ENCODE measurements at regions not wholly inside any gene's neighbourhood (a gene's known extent, or its start where the extent isn't known, plus 50 kb on each side); places are given as distances from the start of the nearest gene placed in this dataset.

DNA sequence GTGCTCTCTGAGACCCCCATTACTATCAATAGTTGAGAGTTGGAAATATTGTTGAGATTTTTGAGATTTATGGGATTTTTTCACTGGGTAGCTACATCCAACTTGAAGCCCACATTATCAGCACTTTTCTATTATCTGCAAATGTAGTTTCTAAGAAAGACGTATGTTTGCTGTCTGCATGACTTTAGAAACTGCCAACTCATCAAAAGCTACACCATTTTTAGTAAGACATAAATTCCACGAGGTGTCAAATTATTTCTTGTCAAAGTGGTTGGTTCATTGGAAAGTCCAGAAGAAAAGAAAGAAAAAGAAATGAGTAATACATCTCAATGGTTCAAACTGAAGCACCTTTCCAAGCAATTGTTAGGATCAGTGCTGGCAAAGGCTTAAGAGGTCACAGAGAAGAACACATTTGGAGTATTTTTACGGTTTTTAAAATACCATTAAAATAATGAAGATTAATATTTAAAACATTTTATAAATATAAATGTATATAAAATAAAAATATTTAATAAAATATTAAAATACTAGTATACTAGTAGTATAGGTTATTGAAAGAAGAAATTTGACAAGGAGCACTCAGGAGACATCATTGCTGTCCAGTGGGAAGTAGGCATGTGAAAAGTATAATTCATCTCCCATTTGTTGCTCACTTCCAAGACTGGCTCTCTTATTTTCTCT lies 463.5 kb downstream of the TAFA4 start:
- DNase-seq (no peak), ATAC-seq (ENCODE audit: low read depth) (no peak)
- Mint-ChIP-seq H3K36me3 (ENCODE audit: low read depth) (no peaks in the 10 kb centered on the region), H3K27ac (no peak overlapping the region), H3K9me3 (peaks cover 4% of the 10 kb centered on the region), H3K4me1 (no peaks in the 10 kb centered on the region), H3K27me3 (no peaks in the 10 kb centered on the region), H3K4me3 (no peak overlapping the region)
- no peak for TF ChIP-seq CTCF (IDR thresholded peaks at IDR 0.05)
- ChIA-PET CTCF (no interaction called here), POLR2A (no interaction called here)
- intact Hi-C loops (cut with micrococcal nuclease), result no loop called here

DNA sequence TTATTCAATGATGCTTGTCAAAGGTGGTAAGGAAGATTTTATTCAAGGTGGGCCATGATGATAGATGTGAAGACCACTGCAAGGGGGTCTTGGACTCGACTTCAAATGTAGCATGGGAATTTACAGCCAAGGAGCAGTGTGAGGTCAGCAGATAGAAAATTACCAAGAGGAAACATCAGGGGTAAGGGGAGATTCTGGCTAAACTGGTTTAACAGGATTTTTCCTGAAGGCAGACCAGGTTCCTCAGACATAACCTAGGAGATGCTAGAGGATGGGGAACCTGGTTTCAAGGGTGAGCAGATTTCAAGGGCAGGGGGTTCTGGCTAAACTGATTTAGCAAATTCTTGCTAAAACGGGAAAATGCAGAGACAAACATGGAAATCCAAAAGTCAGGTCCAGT lies 464.9 kb downstream of the TAFA4 start:
- no peaks in the 10 kb centered on the region for H3K4me1 Mint-ChIP-seq
- intact Hi-C loops (cut with micrococcal nuclease), result no loop called here
- POLR2A ChIA-PET, result no interaction called here

GRCh38 chr3:68458581-68458980 lies 473.8 kb downstream of the TAFA4 start:
- Mint-ChIP-seq H3K9me3 (peaks cover 3% of the 10 kb centered on the region), H3K36me3 (ENCODE audit: low read depth) (no peaks in the 10 kb centered on the region), H3K27ac (no peak overlapping the region), H3K4me1 (no peaks in the 10 kb centered on the region), H3K27me3 (no peaks in the 10 kb centered on the region), H3K4me3 (no peak overlapping the region)
- ChIA-PET POLR2A (no interaction called here), CTCF (no interaction called here)
- no peak for ATAC-seq (ENCODE audit: low read depth)
- no peak for TF ChIP-seq CTCF (IDR thresholded peaks at IDR 0.05)
- intact Hi-C loops (cut with micrococcal nuclease), result no loop called here
- no peak for DNase-seq

More for the DNA sequence above, 464.9 kb downstream of the TAFA4 start:
- DNase-seq (no peak), ATAC-seq (ENCODE audit: low read depth) (no peak)
- Mint-ChIP-seq H3K36me3 (ENCODE audit: low read depth) (no peaks in the 10 kb centered on the region), H3K4me3 (no peak overlapping the region), H3K9me3 (peaks cover 2% of the 10 kb centered on the region), H3K27ac (no peak overlapping the region), H3K27me3 (no peaks in the 10 kb centered on the region)
- CTCF ChIA-PET, result no interaction called here
- no peak for TF ChIP-seq CTCF (IDR thresholded peaks at IDR 0.05)

- H3K27me3 Mint-ChIP-seq, result no peaks in the 10 kb centered on the region
- intact Hi-C loops (cut with micrococcal nuclease), result no loop called here
- no peaks in the 10 kb centered on the region for H3K4me1 Mint-ChIP-seq
- no peak for TF ChIP-seq CTCF (IDR thresholded peaks at IDR 0.05)
- ChIA-PET CTCF (no interaction called here), POLR2A (no interaction called here)
- no peaks in the 10 kb centered on the region for H3K9me3 Mint-ChIP-seq
- ATAC-seq (ENCODE audit: low read depth), result no peak
- H3K4me3 Mint-ChIP-seq, result no peak overlapping the region
- H3K27ac Mint-ChIP-seq, result no peak overlapping the region
- DNase-seq, result no peak
- no peaks in the 10 kb centered on the region for H3K36me3 Mint-ChIP-seq (ENCODE audit: low read depth)
These were observed 483.6 kb downstream of the TAFA4 start for GRCh38 chr3:68448510-68449383.

DNA sequence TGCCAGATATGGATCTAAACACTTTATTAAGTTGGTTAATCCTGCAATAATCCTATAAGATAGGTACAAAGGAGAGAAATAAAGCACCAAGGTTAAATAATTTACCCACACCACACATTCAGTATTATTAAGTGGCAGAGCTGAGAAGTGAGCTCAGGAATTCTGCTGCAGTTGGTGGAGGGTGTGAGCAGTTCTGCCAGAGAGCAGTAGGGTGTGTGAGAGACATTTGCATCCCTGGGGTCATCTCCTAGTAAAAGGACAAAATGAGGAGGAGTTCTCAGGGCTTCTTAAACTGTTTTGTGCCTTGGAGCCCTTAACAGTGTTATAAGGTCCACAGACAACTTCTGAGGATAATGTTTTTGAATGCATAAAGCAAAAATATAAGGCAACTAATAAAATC lies 484.5 kb downstream of the TAFA4 start:
- ChIA-PET CTCF (no interaction called here), POLR2A (no interaction called here)
- no peak for TF ChIP-seq CTCF (IDR thresholded peaks at IDR 0.05)
- DNase-seq (no peak), ATAC-seq (ENCODE audit: low read depth) (no peak)
- Mint-ChIP-seq H3K27me3 (no peaks in the 10 kb centered on the region), H3K4me3 (no peak overlapping the region), H3K4me1 (no peaks in the 10 kb centered on the region), H3K9me3 (no peaks in the 10 kb centered on the region), H3K27ac (no peak overlapping the region), H3K36me3 (ENCODE audit: low read depth) (no peaks in the 10 kb centered on the region)
- intact Hi-C loops (cut with micrococcal nuclease), result no loop called here
